ENCODE measurements at regions not wholly inside any gene's neighbourhood (a gene's known extent, or its start where the extent isn't known, plus 50 kb on each side); places are given as distances from the start of the nearest gene placed in this dataset.

DNA sequence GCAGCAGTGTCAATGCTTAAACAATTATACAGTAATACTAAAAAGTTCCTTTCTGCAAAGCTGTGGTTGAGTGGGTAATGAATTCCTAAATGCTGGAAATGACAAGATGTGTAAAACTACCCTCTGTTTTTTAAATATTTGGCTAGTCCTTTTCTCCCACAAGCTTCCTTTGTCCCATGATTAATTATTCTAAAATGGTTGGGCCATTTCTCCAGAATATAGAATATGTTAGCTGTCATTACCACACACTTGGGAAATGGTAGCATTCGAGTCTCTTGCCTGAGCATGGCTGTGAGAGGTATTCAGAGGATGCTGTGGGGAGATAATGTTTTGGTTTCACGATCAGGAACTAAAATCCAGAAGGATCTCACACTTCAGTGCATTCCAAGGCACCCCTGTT, 1185.8 kb downstream of the UQCRFS1 start:
- DNase-seq = no peak

DNA sequence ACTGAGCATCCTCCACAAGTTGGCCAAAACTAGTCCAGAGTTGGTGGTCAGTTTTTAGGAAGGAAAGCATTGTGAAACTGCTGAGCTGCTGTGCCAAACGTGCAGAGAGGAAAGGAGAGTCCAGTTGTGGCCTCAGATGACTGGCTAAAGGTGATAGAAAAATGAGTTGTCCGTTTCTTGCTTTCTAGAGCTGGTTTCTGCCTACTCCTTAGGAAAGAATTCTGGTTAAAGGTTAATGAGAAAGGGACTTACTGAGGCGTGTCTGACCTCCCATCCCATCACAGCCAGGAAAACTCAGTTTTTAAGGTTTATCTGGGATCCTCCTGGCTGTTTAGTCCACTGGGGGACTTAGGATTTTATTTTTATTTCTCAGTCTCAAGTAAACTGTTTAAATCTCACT, 1186.3 kb downstream of the UQCRFS1 start:
- DNase-seq = no peak

DNA sequence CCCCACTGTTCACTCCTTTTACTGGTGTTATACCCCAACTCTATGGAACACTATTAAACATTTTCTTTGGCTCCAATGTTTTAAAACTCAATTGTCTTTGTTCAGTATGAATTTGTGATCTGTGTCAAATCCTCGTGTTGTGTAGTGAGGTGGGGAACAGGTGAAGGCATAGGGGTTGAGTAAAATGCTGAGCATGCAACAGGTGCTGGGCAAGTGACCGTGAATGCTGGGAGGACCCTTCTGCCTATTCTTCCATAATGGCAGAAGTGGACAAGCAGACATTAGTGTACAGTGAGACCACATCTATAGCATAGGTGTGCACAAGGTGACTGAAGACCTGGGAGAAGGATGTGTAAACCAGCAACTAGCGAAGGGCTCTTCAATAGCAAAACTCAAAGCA, 1188.0 kb downstream of the UQCRFS1 start:
- no peak for DNase-seq

DNA sequence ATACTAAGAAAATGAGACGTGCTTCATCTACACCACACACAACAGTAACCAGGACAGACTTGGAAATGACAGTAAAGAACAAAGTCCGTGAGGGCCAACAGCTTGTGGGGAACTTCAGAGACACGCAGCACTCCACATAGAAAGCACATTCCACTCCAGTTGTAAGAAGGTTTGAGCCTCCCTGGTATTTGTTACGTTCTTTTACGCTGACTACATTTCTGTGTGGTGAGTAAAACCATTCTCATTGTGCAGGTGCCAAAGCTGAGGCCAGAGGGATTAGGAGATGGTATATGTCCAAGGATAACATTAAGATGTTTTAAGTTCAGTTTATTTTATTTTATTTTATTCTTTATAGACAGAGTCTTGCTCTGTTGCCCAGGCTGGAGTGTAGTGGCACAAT, 1189.9 kb downstream of the UQCRFS1 start:
- DNase-seq = no peak

DNA sequence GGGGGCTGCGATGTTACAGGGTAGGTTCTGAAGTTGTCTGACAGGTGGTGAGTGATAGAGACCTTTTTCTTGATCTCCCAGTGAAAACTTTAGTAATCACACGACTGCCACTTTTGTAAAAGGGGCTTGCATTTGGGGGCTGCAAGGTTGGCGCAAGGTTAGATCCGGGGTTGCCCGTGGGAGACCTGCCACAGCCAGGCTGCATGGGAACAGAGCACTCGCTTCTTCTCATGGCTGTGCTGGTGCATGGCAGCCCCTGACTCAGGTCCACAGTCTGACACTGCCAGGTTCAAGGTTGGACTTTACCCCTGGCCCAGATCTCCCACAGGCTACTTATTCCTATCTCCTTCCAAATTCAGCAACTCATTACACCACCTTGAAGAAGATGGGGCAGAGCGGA, 1190.4 kb downstream of the UQCRFS1 start:
- DNase-seq = no peak

DNA sequence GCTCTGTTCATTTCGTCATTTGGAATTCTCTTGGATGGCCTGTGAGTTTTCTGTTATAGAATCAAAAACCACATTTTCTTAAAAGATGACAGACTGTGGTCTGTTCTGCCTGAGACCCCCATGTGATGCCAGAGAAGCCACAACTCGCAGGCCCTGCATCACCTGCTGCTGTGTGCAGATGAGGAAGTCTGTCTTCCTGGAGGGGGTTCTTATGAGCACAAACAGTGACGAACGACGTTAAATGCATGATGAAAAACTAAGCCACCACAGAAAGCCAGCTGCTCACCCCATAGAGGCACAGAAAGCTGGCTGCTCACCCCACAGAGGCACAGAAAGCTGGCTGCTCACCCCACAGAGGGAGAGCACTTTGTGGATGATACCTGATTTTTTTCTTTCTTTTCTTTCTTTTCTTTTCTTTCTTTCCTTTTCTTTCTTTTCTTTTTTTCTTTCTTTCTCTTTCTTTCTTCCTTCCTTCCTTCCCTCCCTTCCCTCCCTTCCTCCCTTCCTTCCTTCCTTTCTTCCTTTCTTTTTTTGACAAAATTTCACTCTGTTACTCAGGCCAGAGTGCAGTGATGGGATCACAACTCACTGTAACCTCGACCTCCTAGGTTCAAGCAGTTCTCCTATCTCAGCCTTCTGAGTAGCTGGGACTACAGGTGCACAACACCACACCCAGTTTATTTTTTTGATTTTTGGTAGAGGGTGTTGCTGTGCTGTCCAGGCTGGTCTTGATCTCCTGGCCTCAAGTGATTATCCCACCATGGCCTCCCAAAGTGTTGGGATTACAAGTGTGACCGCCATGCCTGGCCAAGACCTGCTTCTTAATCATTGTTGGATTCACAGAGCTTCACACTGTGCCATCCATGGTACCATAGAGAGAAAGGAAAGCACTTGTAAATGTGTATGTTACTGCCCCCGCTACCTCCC, 1191.4 kb downstream of the UQCRFS1 start:
- no peak for DNase-seq

DNA sequence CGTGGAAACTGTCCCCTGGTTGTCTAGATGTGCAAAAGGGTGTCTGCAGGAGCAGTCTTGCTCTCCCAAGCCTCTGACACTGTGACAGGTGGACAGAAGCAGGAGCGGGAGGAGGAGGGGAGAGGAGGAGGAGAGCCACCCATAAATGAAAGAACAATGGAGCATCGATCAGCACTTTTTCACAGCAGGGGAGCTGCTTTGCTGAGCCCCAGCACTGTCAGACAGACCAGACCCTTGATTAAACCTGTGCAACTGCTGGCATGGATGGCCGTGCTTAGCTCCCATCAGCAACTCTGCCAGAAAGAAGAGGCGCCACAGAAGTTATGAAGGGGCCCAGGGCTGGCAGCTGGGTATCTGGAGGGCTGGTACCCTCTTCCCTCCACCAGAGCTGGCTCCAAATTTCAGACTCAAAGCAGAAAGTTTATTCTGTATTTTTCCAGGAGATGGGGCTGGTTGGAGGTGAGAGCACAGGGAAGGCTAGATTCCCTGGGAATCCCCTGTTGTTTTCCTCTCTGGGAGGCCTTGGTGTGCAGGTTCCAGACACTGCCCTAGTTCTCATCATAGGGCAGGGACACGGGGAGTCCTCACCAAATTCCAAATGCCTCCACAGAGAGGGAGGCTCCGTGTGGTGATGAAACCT, 1192.2 kb downstream of the UQCRFS1 start:
- no peak for DNase-seq

DNA sequence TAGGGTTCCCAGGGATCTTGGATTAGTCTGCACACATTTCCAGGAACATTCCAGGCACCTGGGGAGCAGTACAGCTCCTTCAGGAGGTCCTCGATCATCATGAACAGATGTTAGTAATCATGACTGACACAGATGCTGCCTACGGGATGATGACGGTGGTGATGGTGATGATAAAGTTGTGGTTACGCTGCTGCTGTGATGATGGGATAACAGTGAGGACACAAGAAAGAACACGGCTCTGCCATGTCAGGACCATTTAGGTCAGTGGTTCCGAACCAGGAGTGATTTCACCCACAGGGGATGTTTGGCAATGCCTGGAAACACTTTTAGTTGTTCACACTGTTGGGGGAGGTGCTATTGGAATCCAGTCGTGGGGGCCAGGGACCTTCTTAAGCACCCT, 1193.0 kb downstream of the UQCRFS1 start:
- DNase-seq = no peak

DNA sequence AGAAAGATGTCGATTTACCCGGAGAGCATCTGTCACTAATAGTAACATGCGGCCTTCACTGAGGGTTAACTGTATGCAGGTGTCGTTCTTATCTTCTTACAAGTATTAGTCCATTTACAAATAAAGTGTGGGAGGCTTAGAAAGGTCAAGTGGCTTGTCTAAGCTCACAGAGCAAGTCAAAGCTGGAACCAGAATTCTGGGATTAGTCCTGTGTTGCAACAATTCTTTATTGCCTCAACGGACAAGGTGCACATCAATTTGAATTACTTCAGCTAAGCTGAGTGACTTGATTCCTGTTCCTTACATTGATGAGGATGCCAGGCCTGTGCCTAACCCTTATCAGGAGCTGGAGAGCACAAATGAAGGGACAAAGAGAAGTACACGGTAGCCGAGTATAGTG, 1193.6 kb downstream of the UQCRFS1 start:
- DNase-seq = no peak

DNA sequence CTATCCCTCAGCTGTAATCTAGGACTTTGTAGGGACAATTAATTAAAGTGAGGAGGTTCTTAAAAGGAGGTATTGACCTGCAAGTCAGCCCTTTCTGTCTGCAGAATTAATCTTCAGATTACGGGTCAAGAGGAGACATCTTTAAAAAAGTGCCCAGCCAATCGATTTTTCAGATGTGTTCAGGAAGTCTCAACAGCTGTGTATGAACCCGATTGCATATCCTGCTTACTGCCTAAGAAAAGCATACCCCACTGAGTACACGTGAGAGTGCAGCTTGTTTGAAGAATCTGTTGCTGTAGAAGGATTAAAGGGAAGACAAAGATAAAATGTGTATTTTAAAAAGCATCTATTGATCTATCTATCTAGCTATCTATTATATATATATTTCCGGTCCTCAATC, 1194.5 kb downstream of the UQCRFS1 start:
- DNase-seq = no peak

DNA sequence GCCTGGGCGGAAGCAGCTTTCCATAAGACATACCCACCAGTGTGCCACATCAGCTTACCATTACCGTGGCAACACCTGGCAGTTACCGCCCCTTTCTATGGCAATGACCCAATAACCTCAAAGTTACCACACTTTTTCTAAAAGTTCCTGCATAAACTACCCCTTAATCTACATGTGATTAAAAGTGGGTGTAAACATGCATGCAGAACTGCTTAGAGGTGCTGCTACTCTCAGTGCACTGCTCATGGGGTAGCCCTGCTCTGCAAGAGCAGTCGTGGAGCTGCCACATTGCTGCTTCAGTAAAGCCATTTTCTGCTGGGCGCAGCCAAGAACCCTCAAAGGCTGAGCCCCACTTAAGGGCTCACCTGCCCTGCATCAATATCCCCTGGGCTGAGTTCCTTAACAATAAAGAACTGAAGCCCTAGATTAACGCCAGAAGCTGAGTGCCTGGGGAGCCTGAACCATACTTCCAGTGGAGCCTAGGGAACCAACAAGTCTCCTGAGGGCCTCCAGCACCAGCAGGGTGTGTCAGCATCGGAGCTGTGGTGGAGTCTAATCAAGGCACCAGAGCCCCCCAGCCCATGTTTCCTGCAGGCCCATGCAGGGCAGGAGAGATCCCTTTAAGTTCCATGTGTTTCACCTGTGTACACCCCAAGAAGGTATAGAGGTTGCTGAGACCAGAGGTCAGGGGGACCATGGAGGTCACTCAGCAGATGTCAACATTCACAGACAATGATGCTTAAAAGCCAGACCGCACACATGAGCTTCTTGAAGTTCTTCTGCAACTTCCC, 1198.1 kb downstream of the UQCRFS1 start:
- DNase-seq = no peak

DNA sequence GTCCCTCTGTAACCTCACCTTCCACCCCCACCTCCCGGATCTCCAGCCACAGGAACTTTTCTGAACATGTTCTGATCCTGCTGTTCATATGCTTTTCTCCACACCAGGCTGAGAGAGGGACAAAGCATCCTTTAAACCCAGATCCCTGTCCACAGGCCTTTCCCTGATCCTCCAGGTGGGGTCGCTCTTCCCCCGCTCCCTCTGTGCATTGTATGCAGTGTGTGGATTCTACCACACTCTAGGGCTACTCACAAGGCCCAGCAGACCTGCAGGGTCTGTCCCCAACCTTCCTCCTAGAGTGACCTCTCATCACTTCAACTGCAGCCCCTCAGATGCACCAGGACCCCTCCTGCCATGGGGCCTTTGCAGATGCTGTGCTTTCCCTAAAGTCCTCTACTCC, 1200.6 kb downstream of the UQCRFS1 start:
- DNase-seq = no peak

DNA sequence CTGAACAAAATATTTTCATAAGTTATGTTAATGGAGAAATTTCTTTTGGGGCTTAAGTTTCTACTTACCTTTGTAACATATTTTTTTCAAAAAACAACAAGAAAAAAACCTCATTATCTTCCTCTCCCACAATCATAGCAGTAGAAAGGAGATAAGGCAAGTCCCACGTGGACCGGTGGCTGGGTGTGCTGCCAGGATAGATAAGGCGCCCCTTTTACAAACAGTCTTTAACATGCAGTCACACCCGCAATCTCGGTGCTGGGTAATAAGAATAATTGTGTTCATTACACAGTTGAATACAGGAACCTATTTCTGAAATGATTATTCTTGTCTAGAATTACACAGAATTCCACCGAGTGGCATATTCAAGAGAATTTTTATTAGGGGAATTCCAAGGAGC, 1202.3 kb downstream of the UQCRFS1 start:
- DNase-seq = no peak

DNA sequence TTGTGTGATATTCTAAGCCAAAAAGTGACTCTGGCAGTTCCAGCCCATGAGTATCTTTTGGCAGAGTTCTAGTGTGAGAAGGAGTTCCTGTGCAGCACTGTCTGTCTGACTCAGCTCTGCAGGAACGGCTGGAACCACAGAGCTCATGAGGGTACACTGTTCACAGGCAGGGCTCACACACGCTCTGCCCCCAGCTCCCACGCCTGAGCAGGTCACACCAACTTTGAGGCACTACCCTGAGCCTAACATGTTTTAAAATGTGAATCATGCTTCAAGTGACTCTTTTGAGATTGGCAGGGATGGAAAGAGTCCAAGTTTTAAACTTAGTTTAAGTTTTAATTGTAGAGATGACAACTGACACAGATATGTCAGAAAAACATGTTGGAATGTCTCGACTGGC, 1203.3 kb downstream of the UQCRFS1 start:
- DNase-seq = no peak

DNA sequence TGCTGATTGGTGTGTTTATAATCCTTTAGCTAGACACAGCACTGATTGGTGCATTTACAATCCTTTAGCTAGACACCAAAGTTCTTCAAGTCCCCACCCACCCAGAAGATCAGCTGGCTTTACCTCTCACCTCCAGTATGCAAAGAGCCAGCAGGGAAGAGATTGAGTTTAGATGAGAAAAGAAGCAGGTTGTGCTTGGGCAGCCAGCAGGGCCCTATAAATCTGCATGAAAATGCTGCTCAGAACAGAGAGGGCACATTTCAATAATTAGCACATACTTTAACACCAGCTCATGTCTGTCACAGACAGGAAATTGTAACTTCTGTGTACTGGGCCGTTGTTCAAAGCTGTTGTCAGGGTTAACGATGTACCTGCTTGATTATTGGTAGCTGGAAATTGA, 1204.3 kb downstream of the UQCRFS1 start:
- DNase-seq = no peak

DNA sequence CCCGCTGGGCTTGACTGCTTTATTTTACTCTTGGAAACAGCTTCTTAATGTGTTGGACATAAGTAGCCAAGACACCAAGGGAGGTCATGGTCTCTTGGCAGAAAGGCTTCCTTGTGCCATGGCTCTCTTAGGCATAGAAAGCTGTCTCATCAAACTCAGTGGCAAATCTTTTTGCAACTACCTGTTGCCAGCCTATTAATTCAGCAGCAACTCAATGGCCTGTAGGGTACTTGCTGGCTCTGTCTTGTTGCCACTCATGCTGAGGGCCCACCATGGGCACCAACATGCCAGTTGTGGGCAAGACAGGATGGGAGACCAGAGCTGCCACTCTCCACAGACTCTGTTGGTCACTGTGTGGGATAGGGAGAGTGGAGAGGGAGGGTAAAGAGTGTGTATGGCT, 1209.4 kb downstream of the UQCRFS1 start:
- DNase-seq = no peak

DNA sequence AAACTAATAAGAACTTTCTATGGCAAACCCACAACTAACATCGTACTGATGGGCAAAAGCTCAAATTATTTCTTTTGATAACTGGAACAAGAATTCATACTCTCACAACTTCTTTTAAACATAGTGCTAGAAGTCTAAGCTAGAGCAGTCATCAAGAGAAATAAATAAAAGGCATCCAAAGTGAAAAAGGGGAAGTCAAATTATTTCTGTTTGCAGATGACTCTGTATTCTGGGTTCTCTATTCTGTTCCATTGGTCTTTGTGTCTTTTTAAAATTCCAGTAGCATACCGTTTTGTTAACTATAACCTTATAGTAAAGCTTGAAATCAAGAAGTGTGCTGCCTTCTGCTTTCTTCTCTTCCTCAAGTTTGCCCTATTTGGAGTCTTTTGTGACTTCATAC, 1215.9 kb downstream of the UQCRFS1 start:
- DNase-seq = no peak

DNA sequence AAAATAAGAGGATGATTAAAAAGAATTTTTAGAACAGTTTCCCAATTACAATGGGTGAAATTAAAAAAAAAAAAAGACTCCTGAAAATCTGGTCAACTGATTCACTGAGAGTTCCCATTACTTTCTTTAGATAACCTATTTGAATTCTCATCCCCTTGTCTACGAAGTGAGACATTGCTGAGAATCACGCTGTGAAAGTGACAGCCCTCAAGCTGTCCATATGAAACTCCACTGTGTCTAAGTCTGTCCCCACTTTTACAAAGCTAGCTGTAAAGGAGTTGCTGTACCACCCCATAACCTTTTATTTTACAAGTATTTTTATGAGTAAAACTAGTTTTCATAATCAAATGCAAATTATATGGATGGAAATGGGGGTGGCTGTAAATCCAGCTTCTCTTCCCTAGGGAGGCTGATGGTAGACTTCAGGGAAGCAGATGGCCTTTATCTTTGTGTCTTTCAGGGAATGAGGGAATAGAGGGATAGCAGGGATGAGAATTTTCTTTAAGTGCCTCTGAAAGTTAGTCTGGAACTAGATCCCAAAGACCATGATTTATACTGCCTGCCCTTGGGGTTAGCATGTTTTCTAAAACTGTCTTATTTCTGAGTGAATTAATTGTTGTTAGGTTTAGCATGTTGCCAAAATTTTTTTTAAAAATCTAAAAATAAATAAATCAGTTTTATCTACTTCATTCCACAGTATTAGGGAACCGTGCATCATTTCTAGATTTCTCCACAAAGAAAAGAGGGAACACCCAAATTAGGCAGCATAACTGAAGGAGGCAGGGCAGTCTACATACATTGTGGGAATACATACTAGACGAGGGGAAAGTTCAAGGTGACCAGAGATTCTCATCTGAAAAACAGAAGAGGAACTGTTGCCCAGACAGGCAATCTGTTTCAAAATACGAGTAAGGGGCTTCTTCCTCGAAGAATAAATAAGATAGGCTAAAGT, 1219.1 kb downstream of the UQCRFS1 start:
- DNase-seq = no peak

DNA sequence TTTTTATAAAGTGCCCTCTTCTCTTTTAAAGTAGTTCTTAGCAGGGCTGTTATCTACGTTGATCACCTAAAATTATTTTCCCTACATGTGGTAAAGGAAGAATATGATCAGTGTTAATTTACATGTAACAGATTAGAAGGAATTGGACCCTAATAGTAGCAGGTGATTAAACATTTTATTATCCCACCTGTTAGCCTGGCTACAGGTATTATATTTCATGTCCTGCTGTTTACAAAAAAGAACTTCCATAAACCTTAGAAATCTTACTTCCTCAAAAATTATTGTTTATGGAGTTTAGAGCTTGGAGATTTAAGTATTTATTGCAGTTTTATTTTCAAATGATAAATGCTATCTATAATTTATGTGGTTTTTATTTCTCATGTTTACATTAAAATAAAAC, 1226.7 kb downstream of the UQCRFS1 start:
- DNase-seq = no peak

DNA sequence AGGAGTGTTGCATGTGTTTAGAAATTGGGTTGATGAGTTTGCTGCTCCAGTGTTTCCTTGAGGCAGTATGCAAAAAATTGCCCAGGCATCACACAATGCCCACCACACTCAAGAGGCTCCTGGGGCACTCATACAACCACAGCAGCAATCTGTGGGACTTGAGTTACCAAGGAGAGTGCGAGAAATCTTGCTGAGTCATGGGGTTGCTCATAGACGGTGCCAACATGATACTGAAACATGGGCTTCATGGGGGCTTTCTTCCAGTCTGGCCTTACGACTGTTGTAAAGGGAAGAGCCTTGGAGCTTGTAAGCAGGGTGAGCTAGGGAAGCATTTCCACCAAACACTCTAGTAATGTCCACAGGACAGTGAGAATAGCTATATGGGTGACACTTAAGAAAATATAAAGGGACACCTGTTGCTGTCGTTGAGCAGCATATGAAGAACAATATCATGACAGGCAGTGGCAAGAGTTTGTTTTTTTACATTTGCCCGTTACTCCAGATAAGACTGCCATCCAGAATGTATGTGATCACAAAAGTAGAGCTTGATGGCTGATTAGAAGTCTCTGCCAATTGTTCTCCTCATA, 1237.4 kb downstream of the UQCRFS1 start:
- no peak for DNase-seq

DNA sequence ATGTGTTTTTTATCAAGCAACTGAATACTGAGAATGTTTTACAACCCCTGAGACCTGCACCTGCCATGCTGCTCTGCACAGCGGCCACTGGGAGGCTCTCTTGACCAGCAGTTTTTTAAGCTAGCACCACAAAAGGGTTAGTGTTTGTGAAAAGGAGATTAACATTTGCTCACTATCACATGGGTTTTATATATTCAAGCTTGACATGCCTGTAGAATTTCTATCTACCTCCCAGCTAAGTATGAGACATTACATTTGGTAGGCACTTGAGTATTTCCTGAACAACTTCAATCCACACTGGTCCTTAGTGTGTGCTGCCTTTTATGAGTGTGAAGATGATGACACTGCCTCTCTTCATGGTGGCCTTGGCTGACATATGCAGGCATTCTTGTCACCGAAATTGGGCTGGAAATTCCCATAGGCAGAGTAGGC, 1238.9 kb downstream of the UQCRFS1 start:
- DNase-seq = no peak
